ENCODE measurements at regions not wholly inside any gene's neighbourhood (a gene's known extent, or its start where the extent isn't known, plus 50 kb on each side); places are given as distances from the start of the nearest gene placed in this dataset.

DNA sequence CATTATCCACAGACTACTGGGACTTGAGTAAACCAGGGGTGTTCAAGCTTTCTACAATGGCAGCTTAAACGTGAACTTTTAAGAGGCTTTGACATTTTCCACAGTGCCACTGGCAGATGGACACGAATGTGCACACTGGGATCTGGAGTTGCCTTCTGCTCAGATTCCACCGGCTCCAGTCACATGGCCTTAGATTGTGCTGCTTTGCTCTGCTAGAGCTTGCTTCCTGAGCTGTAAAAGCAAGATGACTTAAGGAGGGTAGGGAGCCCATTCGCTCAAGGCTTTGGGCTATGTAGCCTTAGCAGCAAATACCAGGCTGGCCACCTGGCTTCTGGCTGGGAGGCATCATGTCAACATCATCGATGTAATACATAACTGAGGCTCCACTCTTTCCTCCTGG lies 436.9 kb downstream of the MED10 start:
- no peaks in the 10 kb centered on the region for H3K4me1 ChIP-seq
- no peaks in the 10 kb centered on the region for H3K9me3 ChIP-seq
- no peak for DNase-seq
- no peak for TF ChIP-seq POLR2AphosphoS5 (IDR thresholded peaks at IDR 0.05)
- no peak for TF ChIP-seq POLR2A (IDR thresholded peaks at IDR 0.05)
- TF ChIP-seq, protein P1, sequence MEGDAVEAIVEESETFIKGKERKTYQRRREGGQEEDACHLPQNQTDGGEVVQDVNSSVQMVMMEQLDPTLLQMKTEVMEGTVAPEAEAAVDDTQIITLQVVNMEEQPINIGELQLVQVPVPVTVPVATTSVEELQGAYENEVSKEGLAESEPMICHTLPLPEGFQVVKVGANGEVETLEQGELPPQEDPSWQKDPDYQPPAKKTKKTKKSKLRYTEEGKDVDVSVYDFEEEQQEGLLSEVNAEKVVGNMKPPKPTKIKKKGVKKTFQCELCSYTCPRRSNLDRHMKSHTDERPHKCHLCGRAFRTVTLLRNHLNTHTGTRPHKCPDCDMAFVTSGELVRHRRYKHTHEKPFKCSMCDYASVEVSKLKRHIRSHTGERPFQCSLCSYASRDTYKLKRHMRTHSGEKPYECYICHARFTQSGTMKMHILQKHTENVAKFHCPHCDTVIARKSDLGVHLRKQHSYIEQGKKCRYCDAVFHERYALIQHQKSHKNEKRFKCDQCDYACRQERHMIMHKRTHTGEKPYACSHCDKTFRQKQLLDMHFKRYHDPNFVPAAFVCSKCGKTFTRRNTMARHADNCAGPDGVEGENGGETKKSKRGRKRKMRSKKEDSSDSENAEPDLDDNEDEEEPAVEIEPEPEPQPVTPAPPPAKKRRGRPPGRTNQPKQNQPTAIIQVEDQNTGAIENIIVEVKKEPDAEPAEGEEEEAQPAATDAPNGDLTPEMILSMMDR (IDR thresholded peaks at IDR 0.05) = no peak
- no peak for TF ChIP-seq EP300 (IDR thresholded peaks at IDR 0.05)
- no peak overlapping the region for H3K27ac ChIP-seq
- H3K27me3 ChIP-seq = no peaks in the 10 kb centered on the region
- no peak overlapping the region for H3K4me3 ChIP-seq
- intact Hi-C loops (cut with DNase I) = no loop called here
- H3K36me3 ChIP-seq = no peaks in the 10 kb centered on the region
- 76 to 86% methylated on average over 5 of the region's 5 CpGs for WGBS, 2 donors

DNA sequence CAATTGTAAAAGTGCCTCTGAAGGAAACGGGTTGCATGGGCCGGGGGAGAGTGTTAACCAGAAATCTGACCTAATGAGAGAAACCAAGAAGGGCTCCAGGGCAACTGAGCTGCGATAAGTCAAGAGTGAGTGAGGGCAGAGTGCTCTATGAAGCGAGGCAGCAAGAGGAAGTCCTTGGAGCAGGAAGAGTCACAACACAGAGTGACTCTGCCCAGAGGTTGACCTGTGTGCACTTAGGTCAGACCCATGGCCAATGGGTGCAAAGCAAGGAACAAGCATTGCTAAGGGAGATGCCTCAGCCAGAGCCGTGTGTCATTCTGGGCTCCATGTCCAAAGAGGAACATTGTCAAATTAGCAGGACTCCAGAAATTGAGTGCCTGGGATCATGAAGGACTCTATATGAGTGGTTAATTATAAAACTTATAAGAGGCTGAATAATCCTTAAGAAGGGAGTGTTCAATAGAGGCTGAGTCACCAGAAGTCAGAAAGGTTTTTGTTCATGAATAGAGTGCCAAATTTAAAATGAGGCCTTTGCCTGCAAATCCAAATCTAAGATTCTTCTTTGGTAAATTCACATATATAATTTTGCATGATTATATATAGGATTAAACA lies 438.5 kb downstream of the MED10 start:
- intact Hi-C loops (cut with DNase I) = no loop called here
- no peak for TF ChIP-seq POLR2AphosphoS5 (IDR thresholded peaks at IDR 0.05)
- no peak for TF ChIP-seq EP300 (IDR thresholded peaks at IDR 0.05)
- TF ChIP-seq, protein P1 (IDR thresholded peaks at IDR 0.05) = no peak
- TF ChIP-seq POLR2A (IDR thresholded peaks at IDR 0.05) = no peak
- DNase-seq = no peak
- no peaks in the 10 kb centered on the region for H3K4me1 ChIP-seq
- H3K36me3 ChIP-seq = no peaks in the 10 kb centered on the region
- no peak overlapping the region for H3K27ac ChIP-seq
- H3K9me3 ChIP-seq = no peaks in the 10 kb centered on the region
- WGBS, 2 donors = 69 to 79% methylated on average over 5 of the region's 5 CpGs
- no peak overlapping the region for H3K4me3 ChIP-seq
- H3K27me3 ChIP-seq = no peaks in the 10 kb centered on the region

DNA sequence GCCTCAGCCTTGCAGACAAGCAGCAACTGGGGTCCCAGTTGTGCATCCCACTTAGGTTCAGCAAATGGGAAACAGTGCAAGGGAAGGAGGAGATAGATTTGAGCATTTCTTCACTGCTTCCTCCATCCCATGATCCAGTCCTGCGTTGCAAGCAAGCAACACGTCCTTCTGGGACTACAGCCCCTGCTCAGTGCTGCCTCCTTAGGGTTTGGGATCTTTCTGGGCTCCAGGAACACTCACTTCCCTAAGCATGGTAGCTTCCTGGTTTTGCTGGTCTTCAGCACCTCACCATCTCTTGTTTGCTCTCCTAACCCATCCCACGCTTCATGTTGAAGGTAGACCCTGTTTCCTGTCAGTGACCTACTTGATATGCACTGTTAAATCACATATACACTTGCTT lies 444.7 kb downstream of the MED10 start:
- WGBS, 2 donors = 67 to 69% methylated on average over 3 of the region's 3 CpGs
- TF ChIP-seq, protein P1 (IDR thresholded peaks at IDR 0.05) = no peak
- TF ChIP-seq EP300 (IDR thresholded peaks at IDR 0.05) (no peak), POLR2AphosphoS5 (IDR thresholded peaks at IDR 0.05) (no peak), POLR2A (IDR thresholded peaks at IDR 0.05) (no peak)
- Histone ChIP-seq H3K4me1 (no peaks in the 10 kb centered on the region), H3K9me3 (no peaks in the 10 kb centered on the region), H3K4me3 (no peak overlapping the region), H3K36me3 (no peaks in the 10 kb centered on the region), H3K27me3 (no peaks in the 10 kb centered on the region), H3K27ac (no peak overlapping the region)
- DNase-seq = no peak
- intact Hi-C loops (cut with DNase I) = no loop called here

DNA sequence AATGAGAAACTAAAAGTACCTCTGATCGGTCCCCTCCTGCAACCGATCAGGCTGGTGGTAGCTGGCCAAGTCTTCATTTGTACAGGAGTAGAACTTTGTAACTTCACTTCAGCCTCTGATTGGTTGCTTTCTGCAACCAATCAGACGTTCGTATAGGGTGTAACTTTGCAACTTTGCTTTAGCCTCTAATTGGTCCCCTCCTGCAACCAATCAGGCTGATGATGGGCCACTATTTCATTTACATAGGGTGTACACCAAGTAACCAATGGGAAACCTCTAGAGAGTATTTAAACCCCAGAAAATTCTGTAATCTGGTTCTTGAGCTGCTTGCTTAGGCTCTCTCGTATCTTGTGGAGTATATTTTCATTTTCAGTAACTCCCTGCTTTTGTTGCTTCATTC lies 445.5 kb downstream of the MED10 start:
- no peak overlapping the region for H3K27ac ChIP-seq
- no peaks in the 10 kb centered on the region for H3K36me3 ChIP-seq
- no peak for TF ChIP-seq POLR2A (IDR thresholded peaks at IDR 0.05)
- TF ChIP-seq, protein P1 (IDR thresholded peaks at IDR 0.05) = no peak
- no peak for TF ChIP-seq EP300 (IDR thresholded peaks at IDR 0.05)
- TF ChIP-seq POLR2AphosphoS5 (IDR thresholded peaks at IDR 0.05) = no peak
- no peak overlapping the region for H3K4me3 ChIP-seq
- H3K27me3 ChIP-seq = no peaks in the 10 kb centered on the region
- H3K4me1 ChIP-seq = no peaks in the 10 kb centered on the region
- H3K9me3 ChIP-seq = no peaks in the 10 kb centered on the region
- intact Hi-C loops (cut with DNase I) = no loop called here
- DNase-seq = no peak
- 81 to 92% methylated on average over 5 of the region's 5 CpGs for WGBS, 2 donors

DNA sequence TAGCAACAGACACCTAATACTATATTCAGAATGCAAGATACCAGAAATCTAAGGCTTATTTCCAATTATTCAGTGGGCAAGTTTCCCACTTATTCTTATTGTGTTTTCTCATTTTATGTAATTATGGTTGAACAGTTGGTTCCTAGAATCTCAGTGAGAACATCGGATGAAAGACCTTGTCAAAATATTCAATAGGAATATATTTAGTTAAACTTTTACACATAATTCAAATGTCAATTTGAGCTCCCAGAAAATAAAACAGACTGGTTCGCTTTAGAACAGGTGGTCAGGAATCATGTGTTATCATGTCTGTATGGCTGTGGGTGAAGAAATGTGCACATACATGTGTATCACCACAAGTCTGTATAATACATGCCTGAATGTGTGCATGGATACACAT lies 447.8 kb downstream of the MED10 start:
- TF ChIP-seq, protein P1 (IDR thresholded peaks at IDR 0.05) = no peak
- no peak for TF ChIP-seq POLR2AphosphoS5 (IDR thresholded peaks at IDR 0.05)
- TF ChIP-seq POLR2A (IDR thresholded peaks at IDR 0.05) = no peak
- no peak for TF ChIP-seq EP300 (IDR thresholded peaks at IDR 0.05)
- H3K36me3 ChIP-seq = no peaks in the 10 kb centered on the region
- WGBS, 2 donors = 87 to 90% methylated on average over 2 of the region's 2 CpGs
- H3K4me3 ChIP-seq = no peak overlapping the region
- no peak overlapping the region for H3K27ac ChIP-seq
- no peaks in the 10 kb centered on the region for H3K4me1 ChIP-seq
- no peak for DNase-seq
- intact Hi-C loops (cut with DNase I) = no loop called here
- H3K27me3 ChIP-seq = no peaks in the 10 kb centered on the region
- H3K9me3 ChIP-seq = no peaks in the 10 kb centered on the region

All from sigmoid colon (tissue), 6 donors.